Activated naive CD4-positive, alpha-beta T cell treated with anti-CD3 and anti-CD28 coated beads, Interleukin-2, amount 50 U/mL, for 16 hours (primary cell): ENCODE measurements at regions not wholly inside any gene's neighbourhood (a gene's known extent, or its start where the extent isn't known, plus 50 kb on each side); places are given as distances from the start of the nearest gene placed in this dataset.

Source experiments
- DNase-seq: peaks from one replicate; pipeline ENCODE4 v3.0.0-alpha.2; 2020

DNA sequence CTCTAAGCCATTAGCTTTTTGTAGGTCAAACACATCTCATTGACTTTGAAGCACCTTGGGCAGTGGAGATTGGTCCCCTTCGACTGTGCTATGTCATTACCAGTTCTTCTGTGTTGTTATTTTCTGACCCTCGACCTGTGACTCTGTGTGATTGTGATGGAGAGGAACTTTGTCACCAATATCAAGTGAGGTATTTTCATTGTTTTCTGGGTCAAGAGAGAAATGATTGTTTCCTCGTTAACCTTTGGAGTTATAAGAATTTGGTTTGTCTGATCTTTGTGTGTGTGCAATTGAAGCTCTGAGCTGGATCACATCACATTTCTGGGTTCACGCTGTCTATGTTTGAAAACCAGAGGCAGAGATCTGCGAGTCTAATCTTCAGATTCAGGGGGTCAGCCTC, 432.2 kb upstream of the KLF6 start:
- DNase-seq = no peak

DNA sequence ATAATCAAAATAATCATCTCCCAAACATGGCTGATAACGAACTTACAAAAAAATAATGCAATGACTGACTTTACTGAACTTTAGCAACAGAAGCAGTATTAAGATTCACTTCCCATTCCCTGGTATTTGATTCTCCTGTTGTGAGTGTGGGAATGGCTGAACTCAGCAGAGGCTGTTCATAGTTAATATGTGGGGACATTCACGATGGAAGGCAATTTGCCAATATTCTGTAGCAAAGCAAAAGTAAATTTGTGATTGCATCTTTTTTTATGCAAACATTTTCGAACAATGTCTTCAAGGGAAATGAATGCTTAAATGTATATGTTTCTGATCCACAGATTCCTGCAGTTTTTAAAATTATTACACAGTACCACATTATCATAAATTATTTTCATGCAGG, 431.7 kb upstream of the KLF6 start:
- no peak for DNase-seq

DNA sequence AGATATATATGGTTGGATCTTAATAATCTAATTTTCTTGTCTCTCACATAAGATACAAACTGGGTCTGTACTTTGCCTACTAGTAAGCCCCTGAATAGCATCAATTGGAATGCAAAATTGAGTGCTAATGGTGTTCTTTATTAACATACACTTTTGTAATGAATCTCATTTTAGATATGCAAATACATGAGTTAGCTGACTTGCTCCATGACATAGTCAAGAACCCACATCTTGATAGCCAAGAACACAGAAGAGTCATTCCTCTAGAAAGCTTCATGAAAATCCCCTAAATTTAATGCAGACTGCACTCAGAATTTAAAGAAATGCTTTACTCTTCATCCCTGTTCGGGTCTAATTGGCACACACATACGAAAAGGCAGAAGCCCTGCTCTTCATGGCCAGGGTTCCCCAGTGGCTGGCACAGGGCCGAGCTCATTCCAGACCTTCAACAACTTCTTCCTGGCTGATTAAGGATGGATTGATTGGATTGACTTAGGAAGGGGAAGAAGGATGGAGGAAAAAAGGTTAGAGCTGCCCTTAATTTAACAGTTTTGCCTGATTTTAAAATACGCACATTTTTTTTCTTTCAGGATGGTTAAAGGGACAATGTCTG, 431.1 kb upstream of the KLF6 start:
- no peak for DNase-seq

DNA sequence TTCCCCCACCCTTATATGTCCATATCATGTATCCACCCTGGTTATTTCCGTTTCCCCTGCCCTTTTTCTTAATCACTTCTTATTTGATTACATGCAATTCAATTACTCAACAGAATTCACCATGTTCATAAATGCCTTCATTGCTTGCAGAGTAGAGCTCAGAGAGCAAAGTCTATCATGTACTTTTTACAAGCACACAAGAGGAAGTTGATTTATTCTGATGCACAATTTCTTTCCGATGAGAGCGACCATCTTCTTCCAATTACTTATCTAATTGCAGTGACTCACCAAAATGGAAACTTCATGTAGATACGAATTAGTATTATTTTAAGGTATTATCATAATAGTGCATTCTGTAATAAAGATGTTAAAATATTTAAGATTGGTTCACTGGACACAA, 430.5 kb upstream of the KLF6 start:
- no peak for DNase-seq

DNA sequence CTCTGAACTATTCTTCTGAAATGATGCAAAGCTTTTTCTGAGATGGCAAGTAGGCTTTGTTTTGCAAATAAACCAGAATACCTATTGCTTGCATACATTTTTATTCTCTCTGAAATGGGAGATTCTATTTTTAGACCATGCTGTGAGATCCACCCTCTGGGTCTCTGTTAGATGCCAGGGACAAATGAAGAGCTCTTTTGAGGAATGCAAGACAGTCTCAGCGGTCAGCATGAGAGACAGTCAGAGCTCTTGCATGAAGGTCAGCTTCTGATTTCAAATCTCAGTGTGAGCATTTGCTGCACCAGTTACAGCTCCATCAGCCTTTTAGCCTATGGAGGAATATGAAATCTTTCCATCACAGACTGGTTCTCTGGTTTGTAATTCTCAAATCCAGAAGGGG, 429.9 kb upstream of the KLF6 start:
- DNase-seq = no peak

DNA sequence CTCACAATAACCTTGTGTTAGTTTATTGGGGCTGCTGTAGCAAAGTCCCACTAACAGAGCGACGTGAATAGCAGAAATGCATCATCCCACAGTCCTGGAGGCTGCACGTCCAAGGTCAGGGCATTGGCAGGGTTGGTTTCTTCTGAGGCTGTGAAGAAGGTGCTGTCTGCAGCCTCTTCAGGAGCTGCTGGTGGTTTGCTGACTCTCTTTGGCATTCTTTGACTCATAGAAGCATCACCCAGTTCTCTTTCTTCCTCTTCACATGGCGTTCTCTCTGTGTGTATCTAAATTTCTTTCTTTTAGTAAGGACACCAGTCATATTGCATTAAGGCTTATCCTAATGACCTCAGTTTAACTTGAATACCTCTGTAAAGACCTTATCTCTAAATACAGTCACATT, 428.4 kb upstream of the KLF6 start:
- no peak for DNase-seq

DNA sequence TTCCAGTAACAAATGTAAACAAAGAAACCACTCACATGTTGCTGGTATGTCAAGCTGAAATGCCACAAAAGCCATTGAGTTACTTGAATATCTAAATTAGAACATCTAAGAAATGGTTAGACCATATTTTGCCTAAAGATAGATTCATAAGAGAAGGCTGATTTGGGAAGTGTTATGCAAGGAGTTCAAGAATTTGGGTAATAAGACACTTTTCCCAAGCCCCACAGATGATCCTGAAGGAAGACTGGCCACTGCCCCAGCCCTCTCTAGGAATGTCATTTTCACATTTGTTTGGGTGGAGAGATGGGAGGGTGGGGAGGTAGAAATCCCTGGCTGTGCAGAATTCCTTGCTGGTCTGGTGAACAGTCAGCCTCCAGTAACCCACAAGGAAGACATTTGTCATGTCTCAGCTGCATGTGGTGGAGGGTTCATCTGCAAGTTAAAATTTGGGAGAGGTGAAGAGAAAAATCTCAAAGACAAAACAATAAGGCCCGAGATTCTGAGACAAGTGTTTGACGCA, 427.2 kb upstream of the KLF6 start:
- no peak for DNase-seq

DNA sequence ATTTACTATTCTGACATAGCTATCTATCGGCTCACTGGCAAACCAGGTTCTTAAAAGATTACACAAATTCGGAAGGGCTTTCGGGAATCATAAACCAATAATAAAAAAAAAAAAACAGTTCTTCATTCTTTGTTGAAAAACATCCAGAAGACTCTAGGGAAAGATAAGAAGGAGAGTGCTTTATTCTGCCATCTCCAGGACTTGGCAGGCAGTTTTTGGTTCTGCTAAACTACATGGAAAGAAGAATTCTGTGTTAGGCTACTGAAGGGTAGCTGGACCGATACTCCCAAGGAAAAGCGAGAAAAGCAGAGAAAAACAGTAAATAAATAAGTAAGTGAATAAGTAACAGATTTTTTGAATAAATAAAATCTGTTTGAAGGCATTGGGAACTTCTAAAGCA, 423.5 kb upstream of the KLF6 start:
- DNase-seq = no peak

DNA sequence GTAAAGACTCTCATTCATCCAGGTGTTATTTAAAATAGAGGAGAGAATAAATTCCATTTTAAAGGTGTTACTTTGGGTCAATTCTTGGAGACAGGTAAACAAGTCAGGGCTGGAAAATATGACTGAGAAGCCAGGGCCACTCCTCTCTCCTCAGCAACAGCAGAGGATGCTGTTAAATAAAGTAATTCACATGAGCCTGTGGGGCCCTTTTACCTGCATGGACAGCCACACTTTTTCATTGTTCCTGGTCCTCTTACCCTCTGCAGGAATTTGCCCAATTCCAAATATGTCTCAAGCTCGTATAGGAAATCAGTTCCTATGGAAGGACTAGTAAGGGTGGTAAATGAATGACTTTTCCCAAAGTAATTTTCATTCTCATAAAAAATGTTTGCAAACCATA, 420.1 kb upstream of the KLF6 start:
- no peak for DNase-seq

DNA sequence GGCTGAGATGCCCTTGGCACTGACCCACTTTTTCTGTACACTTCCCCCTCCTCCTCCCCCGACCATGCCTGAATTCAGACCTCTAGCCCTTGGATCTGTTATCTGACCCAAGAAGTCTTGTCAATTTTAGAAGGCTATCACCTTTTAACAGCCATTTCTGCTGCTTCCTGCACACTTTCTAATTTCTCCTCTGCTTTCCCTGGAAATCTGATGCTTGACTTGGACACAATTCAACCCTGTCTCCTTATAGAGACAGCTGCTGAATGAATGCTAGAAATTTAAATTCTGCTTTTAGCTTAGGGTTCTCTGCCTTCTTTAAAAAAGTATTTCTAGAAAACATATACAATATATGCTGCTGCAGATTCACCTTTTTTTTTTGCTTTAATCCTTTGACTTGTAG, 417.9 kb upstream of the KLF6 start:
- DNase-seq = no peak

DNA sequence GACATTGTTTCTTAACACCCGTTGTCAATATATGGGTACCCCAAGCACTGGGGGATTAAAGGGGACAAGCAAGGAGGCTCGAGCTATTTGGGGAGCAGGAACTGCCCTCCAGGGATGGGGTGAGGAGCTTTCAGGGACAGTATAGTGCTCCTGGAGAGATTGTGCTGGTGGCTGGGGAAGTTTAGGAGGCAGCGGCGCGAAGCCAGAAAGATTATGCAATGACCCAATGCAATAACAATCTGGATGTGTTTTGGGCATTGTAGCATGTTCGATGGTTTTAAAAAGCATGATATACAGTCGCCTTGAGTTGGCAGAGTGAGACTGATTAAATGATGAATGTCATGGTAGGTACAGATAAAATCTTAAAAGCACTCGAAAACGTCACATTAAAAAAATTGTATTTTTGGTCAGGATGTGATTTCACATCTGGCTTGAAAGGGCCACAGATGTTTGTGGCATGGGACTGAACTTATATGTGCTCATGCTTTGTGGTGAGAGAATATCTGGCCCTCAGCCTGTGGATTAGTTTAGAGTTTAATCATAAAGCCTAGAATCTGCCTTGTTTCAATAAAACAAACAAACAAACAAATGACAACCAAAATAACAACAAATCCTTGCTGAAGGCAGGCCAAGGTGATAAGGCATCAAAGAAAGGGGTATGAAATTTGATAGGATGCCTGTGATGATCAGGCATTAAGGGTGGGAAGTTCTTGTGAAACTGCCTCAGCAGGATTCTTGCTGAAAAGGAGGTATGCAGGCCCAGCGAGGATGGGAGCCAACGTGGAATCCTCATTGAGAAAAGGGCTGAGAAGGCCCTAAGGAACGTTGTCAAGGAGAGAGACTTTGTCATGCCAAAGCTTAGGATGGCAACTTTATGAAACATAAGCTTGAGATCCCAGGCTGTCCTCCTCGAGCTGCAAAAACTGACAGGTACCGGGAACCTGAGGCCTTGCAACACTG, 417.1 kb upstream of the KLF6 start:
- no peak for DNase-seq

DNA sequence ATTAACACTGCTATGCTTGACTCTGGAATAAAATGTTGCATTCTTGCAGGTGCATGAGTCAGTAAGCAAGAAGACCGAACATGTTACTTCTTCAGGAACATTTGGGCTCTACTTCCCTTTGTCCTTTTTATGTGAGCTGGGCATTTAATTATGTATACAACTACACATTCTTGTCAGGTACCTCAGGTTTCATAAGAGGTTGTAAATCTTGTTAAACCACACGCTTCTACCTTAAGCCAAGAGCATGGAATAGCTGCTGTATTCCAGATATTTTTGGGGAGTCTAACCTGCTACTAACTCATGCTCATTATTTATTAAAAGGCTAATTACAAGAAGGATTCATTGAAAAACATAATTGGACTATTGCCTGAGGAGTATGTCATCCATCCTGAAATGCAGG, 414.2 kb upstream of the KLF6 start:
- DNase-seq = no peak

DNA sequence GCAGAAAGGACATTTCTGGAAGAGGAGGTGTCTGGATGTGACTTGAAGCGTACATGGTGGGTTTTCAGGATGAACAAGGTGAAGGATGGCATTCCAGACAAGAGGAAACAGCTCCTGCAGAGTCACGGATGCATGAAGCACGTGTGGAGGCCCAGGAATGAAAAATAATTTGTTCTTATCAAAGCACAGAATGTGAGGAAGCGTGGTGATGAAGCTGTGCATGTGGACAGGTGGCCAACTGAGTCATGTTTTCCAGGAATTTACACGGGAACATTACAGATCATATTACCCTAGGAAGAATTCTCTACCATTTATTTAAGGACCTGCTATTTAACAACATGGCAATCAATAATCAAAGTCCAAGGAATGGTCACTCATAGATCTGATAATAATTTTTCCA, 413.2 kb upstream of the KLF6 start:
- DNase-seq = no peak

DNA sequence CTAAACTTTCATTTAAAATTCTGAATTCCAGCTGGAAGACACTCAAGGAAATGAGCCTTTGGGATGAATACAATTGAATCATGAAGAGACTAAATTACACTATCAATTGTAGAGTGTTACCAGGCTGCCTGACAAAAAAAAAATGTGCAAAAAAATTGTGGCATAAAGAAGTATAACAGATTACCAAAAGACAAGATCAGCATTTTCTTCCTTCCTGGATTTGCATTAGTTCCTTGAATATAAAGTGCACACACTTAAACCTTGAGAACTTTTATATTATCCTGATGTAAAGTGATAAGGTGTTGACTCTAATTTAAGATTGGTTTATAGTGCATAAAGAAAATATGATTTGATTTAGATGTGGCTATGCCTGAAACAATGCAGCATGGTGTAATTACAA, 412.7 kb upstream of the KLF6 start:
- DNase-seq = no peak

DNA sequence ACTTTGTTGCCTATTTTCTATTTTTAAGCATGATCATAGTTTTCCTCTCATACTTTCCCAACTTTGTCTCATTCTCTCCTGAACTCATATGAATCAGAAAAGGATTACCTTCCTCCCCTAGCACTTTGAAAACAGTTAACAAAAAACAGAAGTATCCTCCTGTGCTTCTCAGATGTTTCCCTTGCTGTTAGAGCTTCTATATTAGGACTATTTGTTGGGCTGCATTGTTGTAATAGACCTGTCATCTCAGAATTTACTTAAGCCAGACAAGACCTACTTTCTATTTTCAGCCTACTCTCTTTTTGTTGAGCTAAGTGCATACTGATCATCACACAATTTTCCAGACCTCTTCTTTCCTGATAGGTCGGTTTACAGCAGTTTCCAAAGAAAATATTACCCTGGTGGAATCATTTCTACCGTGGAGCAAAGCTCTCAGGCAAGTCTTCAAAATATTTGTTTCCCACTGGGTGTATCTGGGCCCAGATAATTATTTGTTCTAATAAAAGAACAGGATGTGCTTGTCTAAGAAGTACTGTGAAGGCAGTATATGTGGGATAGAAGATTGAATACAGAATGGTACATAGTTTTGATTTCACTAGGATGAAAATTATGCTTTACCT, 411.9 kb upstream of the KLF6 start:
- no peak for DNase-seq

DNA sequence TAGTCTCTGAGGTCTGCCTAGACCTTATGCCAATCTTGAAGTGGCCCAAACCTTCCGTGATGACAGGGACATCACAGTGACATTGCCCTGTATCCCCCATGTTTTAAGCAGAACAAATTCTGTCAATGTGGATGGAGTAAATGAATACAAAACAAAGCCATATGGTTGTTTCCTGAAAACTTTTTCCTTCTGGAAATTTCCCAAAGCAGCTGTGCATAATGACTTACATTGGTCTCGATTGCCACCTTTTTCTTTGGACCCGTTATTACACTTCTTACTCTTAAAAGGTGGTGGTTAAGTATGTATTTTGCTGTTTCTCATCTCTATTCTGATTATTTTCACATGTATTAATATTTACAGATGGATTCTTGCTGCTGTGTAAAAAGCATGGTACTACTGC, 411.2 kb upstream of the KLF6 start:
- DNase-seq = no peak

DNA sequence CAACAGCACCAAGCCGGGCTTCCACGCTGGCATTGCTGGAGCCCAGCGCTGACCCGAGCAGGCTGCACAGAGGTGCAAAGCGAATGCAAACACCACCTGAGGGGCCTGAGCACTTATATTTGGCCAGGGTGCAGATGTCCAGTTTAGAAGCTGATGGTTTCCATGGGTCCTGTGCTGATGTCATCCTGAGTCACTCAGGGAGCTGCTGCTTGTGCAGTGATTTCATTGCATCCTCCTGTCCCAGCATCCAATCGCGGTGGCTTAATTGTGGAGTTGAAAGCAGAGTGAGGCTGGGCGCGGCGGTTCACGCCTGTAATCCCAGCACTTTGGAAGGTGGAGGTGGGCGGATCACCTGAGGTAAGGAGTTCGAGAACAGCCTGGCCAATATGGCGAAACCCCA, 410.2 kb upstream of the KLF6 start:
- no peak for DNase-seq

DNA sequence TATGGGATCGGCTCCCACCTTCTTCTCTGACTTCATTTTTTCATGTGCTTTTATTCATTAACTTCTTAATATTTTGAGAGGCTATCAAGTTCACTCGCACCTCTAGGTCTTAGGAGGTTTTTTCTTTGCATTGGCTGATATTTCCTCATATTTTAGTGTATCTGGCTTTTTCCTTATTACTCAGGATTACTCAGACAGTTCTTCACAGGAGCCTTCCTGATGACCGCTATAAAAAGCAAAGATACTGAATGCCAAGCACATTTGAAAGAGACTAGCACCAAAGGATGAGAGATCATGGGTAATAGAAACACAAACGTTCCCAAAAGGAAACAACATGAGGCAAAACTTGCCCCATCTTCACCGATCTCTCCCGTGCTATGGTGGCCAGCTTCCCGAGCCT, 409.2 kb upstream of the KLF6 start:
- DNase-seq = no peak

DNA sequence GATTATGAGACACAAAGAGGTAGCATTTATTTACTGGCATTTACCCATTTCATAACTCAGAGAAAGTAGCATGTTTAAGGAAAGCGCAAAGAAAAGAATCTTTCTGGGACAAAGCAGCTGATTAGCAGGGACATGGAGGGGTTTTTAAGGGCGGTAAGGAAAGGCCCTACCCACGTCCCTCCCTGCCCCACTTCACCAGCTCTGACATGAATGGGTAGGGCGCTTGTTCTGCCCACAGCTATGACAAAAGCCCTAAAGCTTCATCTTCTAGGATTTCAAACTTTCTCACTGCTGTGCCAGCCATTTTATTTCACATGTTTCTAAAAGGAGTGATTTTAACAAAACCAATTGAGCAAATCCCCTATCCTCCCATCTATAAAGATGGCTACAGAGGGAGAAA, 406.9 kb upstream of the KLF6 start:
- DNase-seq = no peak

DNA sequence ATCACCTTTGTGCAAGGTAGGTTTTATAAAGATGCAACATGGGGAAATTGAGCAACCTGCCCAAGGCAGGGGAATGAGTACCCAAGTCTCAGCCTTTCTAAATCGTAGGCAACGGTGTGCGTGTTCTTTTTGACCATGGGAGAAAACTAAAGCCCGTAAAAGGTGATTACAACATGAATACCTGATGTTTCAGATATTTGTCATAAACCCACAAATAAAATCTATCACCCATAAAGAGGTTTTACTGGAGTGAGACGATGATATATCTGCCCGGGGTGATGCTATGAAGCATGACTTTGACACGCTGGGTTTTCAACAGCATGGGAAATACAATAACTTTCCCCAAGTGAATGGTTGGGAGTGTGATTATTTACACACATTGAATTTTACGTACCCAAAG, 406.3 kb upstream of the KLF6 start:
- DNase-seq = no peak

DNA sequence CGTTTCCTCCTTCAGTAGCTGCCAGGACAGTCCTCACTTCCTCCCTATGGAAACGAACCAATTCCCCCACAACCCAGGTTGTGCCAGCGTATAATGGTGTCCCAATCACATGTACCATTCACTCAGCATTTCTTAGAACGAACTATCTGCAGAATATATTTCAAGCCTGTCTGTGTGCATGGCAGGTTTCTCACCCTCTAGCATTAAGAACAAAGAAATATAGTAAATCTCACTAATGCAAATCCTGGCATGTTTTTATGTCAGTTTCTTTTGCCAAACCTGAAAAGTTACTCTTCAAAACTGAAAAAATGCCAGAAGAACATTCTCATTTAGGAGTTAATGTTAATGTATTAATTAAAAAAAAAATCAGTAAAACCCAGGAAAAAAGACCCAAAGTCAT, 405.9 kb upstream of the KLF6 start:
- no peak for DNase-seq

DNA sequence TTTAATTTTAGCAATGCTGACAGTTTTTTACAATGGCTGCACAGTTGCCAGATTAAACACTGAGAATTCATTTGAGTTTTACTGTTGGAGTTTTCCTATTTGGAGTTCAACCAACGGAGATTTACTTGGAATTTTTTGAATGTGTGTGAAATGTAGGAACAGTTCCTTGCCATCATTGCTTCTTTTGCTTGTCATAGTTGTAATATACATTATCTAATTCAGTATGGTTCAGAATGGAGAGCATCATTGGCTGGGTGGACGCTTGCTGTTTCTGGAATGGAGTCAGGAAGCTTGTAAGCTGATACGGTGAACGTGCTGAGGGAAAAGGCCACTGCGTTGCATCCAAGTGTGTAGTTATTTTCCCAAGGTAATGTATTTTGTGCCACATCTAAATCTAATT, 404.3 kb upstream of the KLF6 start:
- no peak for DNase-seq

DNA sequence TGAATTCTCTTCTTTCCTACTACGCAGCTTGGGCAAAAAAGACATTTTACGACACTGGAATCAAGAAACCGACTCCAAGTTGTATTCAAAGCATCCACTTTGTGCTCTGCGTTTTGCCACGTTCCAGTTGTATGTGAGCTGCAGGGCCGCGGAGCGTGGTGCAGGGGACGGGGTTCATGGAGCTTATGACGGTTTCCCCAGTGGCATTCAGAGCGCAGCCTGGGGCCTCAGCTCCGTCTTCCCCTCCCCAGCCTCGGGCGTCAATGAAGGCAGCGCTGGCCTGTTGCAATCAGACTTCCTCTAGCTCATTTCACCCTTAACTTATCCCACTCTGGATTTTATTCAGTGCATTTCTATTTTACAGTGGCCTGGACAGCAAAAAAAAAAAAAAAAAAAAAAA, 403.4 kb upstream of the KLF6 start:
- no peak for DNase-seq
